Lower lobe of right lung (tissue), 2 donors: ENCODE measurements at regions not wholly inside any gene's neighbourhood (a gene's known extent, or its start where the extent isn't known, plus 50 kb on each side); places are given as distances from the start of the nearest gene placed in this dataset.

ENCODE experiments used
- ATAC-seq, 2 donors: fragments of 200-7000 bp; cut with Tn5 transposase; one replicate each; pipeline ENCODE4 v1.9.1; 2020 to 2022; ENCODE audit warnings: mild to moderate bottlenecking in 2 of 2, moderate library complexity in 2 of 2
- DNase-seq: peaks from one replicate; pipeline ENCODE4 v3.0.0-alpha.2; 2020
- H3K27ac ChIP-seq: fragments of 200-600 bp; one replicate; pipeline ENCODE4 v1.8.0; 2022
- H3K27me3 ChIP-seq: fragments of 200-600 bp; one replicate; pipeline ENCODE4 v1.8.0; 2022; ENCODE audit warnings: low read depth
- H3K36me3 ChIP-seq: fragments of 200-600 bp; one replicate; pipeline ENCODE4 v1.8.0; 2022; ENCODE audit warnings: mild to moderate bottlenecking
- H3K4me1 ChIP-seq: fragments of 200-600 bp; one replicate; pipeline ENCODE4 v1.8.0; 2022
- H3K4me3 ChIP-seq: fragments of 200-600 bp; one replicate; pipeline ENCODE4 v1.8.0; 2022; ENCODE audit warnings: mild to moderate bottlenecking
- H3K9me3 ChIP-seq: fragments of 200-600 bp; one replicate; pipeline ENCODE4 v1.8.0; 2022
- CTCF ChIP-seq: fragments of 200-600 bp; IDR thresholded peaks from one replicate; pipeline ENCODE4 v1.8.0; 2022; ENCODE audit warnings: antibody characterized with exemption, mild to moderate bottlenecking
- intact Hi-C: fragments of 100-400 bp; cut with DNase I; formaldehyde crosslinking; loops from one replicate; pipeline ENCODE4 v1.11.0; 2022
- donor health status: DM: no; HTN: yes; CAD: no; lungs with severe emphysema.

DNA sequence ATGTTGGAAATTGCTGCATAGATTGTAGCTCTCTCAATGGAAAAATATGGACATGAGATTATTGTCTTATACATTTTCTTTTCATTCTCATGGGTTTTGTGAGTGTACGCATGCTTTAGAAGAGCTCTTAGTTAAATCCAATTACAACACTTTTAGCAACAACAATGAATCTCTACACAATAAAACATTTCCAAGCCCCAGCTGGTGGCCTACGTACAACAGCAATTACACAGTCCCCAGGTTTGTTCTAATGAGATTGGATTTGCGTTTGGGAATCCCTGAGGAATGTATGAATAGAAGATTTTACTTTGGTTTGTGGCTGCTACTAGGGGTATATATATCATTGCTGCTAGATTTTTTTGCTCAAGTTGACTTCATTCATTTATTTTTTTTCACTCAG lies 98.6 kb downstream of the FHDC1 start:
- H3K4me1 ChIP-seq, result no peaks in the 10 kb centered on the region
- DNase-seq (no peak), ATAC-seq (no peak)
- no peaks in the 10 kb centered on the region for H3K36me3 ChIP-seq
- no peaks in the 10 kb centered on the region for H3K9me3 ChIP-seq
- intact Hi-C loops, result no loop called here
- no peaks in the 10 kb centered on the region for H3K27me3 ChIP-seq
- H3K4me3 ChIP-seq, result no peak overlapping the region
- H3K27ac ChIP-seq, result no peak overlapping the region
- TF ChIP-seq CTCF, result no peak

DNA sequence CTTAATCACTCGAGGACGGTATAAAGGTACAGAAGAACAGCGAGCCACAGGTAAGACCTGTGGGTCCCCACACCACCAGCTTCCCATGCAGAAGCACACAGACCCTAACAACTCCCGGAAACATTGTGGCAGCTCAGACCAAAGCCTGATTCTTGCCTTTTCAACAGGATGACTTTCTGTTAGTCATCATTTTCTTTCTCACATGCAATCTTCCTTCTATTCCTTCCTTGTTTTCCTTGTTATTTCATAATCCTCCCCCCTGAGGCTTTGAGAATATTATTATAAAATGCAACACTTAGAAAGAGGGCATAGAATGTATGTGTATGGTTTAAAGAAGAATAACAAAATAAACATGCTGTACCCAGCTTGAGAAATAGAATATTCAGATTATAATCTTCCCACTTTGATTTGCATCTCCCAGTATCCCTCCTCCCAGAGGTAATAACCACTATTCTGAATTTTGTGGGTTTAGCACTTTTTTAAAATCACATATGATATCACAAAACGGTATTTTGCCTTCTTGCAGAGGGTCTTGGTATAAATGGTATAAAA lies 100.9 kb downstream of the FHDC1 start:
- ATAC-seq (no peak), DNase-seq (no peak)
- intact Hi-C loops, result no loop called here
- Histone ChIP-seq H3K36me3 (no peaks in the 10 kb centered on the region), H3K9me3 (no peaks in the 10 kb centered on the region), H3K27me3 (no peaks in the 10 kb centered on the region), H3K4me1 (no peaks in the 10 kb centered on the region), H3K27ac (no peak overlapping the region), H3K4me3 (no peak overlapping the region)
- no peak for TF ChIP-seq CTCF

DNA sequence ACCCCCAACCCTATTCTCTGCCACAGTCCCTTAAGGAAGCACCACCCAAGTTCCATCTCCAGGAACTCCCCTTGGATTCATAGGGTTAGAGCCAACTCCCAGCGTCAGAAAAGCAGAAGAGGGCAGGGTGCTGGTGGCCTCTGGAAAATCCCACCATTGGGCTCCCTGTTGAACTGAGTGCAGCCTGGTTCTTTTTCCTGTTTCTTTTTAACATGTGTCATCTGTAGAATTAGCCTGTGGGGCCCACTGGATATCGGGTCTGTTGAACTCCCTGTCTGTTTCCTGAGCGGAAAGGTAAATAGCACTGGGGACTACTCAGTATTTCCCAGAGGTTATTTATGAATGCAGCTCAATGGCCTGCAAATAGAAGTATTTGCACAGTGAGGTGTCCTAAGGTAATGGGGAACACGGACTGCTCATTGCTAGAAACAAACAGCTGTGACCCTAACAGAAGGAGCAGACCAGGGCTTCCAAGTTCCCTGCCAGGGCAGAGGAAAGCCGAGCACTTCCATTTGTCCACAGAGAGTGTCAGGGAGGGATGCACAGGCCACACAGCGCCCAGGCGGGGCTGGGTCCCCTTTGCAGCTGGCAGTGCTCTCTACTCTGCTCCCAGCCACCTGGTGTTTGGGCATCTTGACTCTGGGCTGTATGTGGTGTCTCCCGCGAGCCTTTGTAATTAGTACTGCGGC lies 102.6 kb downstream of the FHDC1 start:
- intact Hi-C loops, result no loop called here
- TF ChIP-seq CTCF, result no peak
- peak; percentile 62 to 67 for ATAC-seq
- no peak overlapping the region for H3K4me3 ChIP-seq
- H3K27me3 ChIP-seq, result no peaks in the 10 kb centered on the region
- H3K36me3 ChIP-seq, result no peaks in the 10 kb centered on the region
- no peaks in the 10 kb centered on the region for H3K9me3 ChIP-seq
- H3K4me1 ChIP-seq, result no peaks in the 10 kb centered on the region
- H3K27ac ChIP-seq, result no peak overlapping the region
- DNase-seq, result no peak

DNA sequence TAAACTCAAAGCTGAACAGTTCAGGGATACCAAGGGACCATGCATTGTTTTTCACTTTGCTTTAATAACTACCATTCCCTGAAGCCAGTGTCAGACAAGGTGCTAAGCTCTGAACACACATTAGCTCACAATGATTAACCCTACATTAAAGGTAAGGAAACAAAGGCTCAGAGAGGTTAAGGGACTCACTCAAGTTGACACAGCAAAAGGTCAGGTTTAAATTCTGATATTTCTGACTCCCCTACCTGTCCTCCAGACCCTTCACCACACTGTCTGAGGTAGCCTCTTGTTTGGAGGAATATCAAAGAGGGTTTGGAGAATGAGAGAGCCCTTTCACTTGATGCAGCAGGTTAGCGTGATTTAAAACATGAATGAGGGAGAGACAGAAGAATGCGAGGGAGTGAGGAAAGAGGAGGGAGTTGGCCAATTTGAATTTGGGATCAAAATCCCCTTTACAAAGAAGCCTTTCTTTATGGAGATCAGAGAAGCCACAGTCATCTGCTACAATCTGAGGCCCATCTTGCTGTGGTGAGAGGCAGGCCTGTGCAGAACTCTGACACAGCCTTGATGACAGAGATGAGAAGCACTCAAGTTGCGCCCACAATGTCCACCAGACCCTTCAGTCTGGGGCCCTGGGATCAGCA lies 103.5 kb downstream of the FHDC1 start:
- Histone ChIP-seq H3K27me3 (no peaks in the 10 kb centered on the region), H3K36me3 (no peaks in the 10 kb centered on the region), H3K4me3 (no peak overlapping the region), H3K9me3 (no peaks in the 10 kb centered on the region), H3K4me1 (no peaks in the 10 kb centered on the region), H3K27ac (no peak overlapping the region)
- ATAC-seq (no peak), DNase-seq (no peak)
- intact Hi-C loops, result no loop called here
- no peak for TF ChIP-seq CTCF

DNA sequence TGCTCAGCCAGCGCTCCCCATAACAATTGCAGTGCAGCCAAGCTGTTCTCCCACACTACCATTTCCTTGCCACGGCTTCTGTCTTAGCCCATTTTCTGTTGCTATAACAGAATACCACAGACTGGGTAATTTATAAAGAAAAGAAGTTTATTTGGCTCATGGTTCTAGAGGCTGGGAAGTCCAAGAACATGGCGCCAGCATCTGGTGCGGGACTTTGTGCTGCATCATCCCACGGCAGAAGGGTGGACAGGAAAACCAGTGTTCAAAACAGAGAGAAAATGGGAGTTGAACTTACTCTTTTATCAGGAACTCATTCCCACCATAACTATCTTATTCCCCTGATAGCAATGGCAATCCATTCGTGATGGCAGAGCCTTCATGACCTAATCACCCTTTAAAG lies 104.6 kb downstream of the FHDC1 start:
- Histone ChIP-seq H3K4me1 (no peaks in the 10 kb centered on the region), H3K27me3 (no peaks in the 10 kb centered on the region), H3K27ac (no peak overlapping the region), H3K4me3 (no peak overlapping the region), H3K36me3 (no peaks in the 10 kb centered on the region), H3K9me3 (no peaks in the 10 kb centered on the region)
- DNase-seq, result no peak
- no peak for ATAC-seq
- intact Hi-C loops, result no loop called here
- no peak for TF ChIP-seq CTCF
